GM10248 (cell line): ENCODE measurements at regions not wholly inside any gene's neighbourhood (a gene's known extent, or its start where the extent isn't known, plus 50 kb on each side); places are given as distances from the start of the nearest gene placed in this dataset.

Source experiments
- CTCF ChIA-PET: fragments of 300-600 bp; sonication (Branson Sonifier 250); formaldehyde crosslinking; extraction: SDS; loops from one replicate; lab custom pipeline; 2021; ENCODE audit warnings: antibody characterized with exemption; lab: Yijun Ruan, JAX
- POLR2A ChIA-PET: fragments of 350-650 bp; sonication (Branson Sonifier 250); formaldehyde crosslinking; extraction: SDS; loops from one replicate; lab custom pipeline; 2020; ENCODE audit warnings: antibody characterized with exemption; lab: Yijun Ruan, JAX
- DNase-seq: peaks from one replicate; pipeline ENCODE4 v3.0.0; 2012; ENCODE audit errors: extremely low spot score
- TF ChIP-seq, protein P1 (sequence below): IDR thresholded peaks from 2 replicates; pipeline ENCODE4 v1.5.1; 2012; ENCODE audit warnings: mild to moderate bottlenecking, low read depth; ENCODE audit errors: extremely low read depth, missing control alignments, control extremely low read depth

DNA sequence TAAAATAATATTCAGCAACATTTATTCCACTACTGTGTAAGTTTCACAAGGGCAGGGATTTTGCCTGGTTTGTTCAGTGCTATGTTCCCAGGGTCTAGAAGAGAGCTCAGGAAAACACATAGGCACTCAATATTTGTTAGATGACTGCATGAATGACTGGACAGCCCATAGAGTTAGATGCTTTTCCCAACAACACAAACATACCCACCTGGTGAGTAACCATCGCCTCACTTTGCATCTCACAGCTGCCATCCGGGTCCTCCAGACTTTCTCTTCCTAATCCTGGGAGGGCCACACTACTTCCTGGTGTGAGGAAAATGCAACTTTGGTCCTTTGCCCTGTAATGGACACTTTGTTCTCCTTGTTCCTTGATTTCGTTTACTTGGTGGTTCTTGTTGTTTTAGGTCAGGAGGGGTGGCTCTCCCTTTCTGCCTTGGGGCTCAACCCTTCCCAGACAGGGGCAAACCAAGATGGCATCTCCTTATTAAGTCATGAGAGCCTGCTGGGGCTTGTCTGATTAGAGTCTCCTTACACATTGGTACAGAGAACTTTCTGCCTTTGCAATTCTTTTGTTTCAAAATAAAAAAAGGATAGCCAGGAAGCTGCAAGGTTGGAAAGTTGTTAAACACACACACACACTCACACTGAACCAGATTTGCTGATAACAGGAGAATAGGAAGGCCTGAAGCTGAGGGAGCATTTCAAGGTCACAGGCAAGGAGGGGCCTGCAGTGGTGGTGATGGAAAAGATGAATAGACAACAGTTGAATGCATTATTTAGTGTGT is 190.6 kb downstream of the MID1IP1 start:
- ChIA-PET CTCF (interaction anchor here (1.1 kb wide), 1 partner anchor 181 kb away, joined by 3 read pairs; no protein-coding TSS in a partner anchor), POLR2A (no interaction called here)
- TF ChIP-seq, protein P1, sequence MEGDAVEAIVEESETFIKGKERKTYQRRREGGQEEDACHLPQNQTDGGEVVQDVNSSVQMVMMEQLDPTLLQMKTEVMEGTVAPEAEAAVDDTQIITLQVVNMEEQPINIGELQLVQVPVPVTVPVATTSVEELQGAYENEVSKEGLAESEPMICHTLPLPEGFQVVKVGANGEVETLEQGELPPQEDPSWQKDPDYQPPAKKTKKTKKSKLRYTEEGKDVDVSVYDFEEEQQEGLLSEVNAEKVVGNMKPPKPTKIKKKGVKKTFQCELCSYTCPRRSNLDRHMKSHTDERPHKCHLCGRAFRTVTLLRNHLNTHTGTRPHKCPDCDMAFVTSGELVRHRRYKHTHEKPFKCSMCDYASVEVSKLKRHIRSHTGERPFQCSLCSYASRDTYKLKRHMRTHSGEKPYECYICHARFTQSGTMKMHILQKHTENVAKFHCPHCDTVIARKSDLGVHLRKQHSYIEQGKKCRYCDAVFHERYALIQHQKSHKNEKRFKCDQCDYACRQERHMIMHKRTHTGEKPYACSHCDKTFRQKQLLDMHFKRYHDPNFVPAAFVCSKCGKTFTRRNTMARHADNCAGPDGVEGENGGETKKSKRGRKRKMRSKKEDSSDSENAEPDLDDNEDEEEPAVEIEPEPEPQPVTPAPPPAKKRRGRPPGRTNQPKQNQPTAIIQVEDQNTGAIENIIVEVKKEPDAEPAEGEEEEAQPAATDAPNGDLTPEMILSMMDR = no peak
- no peak for DNase-seq

DNA sequence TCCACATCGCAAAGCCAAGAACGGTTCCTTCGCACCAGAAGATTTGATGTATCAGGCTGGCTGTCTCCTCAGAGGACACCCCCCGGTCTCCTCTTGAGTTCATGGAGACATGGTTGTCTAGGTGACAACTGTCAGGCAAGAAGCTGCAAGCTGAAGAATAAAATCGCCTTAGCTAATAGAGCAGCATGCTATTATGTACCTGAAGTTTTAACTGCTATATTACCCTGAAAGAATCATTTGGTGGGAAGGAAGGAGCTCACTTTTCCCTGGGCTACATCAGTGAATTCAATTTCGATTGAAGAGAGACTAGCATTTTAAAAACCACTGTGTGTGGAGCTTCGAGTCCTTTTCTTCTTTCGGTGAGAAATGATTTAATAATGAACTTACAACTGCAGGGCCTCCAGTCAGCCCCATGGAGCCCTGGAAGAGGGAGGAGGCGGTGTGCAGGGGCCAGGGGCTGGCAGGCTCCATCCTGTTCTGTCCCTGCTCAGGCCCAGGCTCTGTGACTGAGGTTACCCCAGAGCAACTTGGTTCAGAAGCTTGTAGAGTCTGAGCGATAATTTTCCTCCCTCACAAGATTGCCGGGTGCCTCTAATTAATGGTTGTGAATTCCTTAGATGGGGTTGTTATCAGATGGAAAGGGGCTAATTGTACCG is 191.3 kb downstream of the MID1IP1 start:
- POLR2A ChIA-PET = no interaction called here
- CTCF ChIA-PET = no interaction called here
- TF ChIP-seq, protein P1 = no peak
- no peak for DNase-seq

DNA sequence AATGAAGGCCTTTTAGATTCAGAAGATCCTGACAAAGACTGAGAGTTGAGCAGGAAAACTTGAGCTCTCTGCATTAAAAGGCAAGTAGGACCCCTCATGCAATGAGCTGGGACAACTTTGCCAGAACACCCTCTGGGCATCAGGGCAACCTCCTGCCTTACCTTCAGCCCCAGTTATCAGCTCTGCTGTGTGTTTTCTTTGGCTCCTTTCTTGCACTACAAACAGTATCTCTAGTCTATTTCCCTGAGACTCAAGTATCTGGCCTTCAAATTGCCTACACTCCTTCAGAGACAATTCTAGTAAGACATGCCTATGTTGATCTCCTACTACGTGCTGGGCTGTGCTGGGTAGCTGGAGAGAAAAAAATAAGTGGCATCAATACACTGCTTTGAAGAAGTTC is 192.2 kb downstream of the MID1IP1 start:
- CTCF ChIA-PET = interaction anchor here (1.7 kb wide), 1 partner anchor 9 kb away, joined by 6 read pairs; no protein-coding TSS in a partner anchor
- DNase-seq = no peak
- TF ChIP-seq, protein P1 = no peak
- POLR2A ChIA-PET = no interaction called here

DNA sequence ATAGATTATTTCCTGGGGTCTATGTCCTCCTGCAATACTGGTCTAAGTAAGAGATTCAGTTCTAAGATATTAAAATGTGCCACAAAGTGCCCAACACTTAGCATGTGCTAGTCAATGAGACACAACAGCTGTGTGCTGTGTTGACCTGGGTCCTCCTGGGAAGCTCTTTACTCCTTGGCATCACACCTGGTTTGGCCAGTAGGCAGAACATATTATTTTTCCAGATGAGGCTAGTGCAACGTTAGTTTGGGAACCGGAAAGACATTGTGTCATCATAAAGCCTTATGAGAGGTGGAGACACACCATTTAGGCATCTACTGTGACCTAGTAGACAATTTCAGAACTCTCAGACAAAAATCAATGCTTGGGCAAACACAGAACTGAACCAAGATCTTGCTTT is 197.8 kb downstream of the MID1IP1 start:
- ChIA-PET POLR2A (no interaction called here), CTCF (no interaction called here)
- TF ChIP-seq, protein P1 = no peak
- DNase-seq = no peak

DNA sequence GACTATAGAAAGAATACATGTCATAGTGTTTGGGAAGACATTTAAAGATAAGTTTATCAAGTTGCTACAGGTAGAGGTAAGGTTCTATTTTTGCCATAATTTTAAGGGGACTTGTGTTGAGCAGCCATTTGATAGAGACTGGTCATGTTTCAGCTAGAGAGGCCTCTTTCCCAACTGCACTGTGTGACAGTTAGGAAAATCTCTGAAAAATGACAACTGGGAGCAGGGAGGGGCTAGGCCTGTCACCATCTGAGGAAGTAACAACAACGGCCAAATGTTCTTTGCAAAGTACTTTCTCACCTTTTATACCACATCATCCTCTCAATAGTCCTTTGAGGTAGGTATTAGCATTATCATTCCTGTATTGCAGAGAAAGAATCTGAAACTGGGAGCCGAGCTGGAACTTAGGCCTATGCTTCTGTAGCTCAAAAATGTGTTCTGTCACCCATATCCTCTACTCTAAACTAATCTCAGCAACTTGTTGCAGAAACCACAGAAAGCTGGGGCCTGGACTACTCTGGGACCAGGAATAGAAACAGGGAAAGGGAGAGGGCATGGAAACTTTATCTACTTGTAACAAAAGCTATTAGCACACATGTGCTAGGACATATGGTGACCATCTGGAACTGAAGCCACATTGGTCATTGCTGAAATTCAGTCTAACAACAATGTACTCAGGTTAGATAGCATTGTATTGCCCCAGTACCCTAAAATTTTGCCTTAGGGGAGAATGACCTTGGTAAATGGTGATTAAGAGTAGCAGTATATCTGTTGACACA is 198.9 kb downstream of the MID1IP1 start:
- POLR2A ChIA-PET = no interaction called here

DNA sequence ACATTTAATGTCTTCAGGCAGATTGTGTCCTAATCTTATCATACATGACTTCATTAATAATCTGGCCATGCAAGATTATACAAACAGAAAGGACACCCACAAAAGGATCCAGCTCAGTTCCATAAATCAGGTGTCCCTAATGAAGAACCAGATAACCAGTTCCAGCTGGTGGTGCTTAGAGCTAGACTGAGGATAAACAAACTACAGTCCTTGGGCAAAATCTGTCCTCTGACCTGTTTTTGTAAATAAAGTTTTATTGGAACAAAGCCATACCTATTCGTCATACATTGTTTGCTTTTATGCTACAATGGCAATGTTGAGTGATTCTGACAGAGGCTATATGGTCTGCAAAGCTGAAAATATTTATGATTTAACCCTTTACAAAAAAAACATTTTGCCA is 199.5 kb downstream of the MID1IP1 start:
- no peak for DNase-seq
- POLR2A ChIA-PET = no interaction called here
- CTCF ChIA-PET = no interaction called here
- TF ChIP-seq, protein P1 = no peak

More for the DNA sequence above, 198.9 kb downstream of the MID1IP1 start:
- TF ChIP-seq, protein P1 = no peak
- no peak for DNase-seq
- CTCF ChIA-PET = no interaction called here
